GM19328 (cell line): ENCODE measurements at regions not wholly inside any gene's neighbourhood (a gene's known extent, or its start where the extent isn't known, plus 50 kb on each side); places are given as distances from the start of the nearest gene placed in this dataset.

Source experiments
- ATAC-seq: cut with Tn5 transposase; IDR thresholded peaks from one replicate; pipeline ENCODE4 v1.9.1; 2021; ENCODE audit warnings: mild to moderate bottlenecking, moderate library complexity; ENCODE audit not compliant: unreplicated experiment

DNA sequence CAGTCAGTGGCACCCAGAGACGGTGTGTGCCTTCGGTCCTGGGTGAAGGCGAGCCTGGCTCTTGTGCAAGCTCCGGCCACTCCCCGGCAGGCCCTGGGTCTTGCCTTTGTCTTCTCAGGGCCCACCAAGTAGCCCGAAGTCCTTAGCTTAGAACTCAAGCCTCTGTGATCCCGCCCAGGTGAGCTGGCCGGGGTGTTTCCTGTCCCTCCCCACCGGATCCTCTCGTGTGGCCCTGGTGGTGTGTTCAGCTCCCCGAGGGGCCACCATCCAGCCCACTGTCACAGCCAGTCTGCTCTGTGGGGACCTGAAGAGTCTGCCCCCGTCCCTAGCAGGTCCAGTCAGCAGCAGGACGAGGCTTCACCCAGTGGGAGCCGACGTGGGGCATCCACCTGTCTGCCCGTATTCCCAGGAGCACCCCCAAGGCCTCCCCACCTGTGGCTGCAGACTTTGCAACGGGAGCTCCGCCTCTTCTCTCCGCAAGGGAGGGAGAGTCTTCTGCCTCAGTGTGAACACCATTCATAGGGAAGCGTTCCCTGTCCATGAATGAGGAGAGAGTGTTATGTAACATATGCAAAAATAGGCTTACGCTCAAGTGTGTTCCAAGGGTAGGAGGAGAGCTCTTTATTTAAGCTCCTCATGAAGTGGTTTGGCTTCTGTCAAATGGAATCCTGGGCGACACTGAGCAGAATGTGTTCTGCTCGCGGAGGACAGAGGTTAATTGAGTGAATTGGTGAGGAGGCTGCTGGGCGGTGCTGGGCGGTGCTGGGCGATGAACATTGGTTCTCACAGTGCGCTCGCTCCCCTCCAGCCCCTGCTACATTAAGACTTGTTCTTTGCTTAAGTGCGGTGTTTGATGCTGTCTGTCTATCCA, 108.9 kb downstream of the CRYAA start:
- ATAC-seq, result no peak

DNA sequence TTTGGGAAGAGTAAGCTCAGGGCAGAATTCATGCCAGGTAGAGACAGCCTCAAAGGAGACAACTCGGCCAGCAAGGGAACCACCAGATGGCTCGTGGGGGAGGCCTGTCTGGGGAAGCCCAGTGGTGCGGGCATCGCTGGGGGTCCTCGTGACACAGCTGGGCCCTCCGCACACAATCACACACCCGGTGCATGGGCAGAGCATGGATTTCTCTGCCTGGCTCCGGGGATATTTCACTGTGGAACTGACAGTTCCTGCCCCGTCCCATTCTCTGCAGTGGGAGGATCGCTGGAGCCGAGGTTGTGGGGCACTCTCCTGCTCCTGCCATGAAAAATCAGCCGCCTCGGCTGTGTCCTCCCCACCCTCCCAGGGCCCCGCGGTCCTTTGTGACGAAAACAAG, 108.0 kb downstream of the CRYAA start:
- no peak for ATAC-seq

DNA sequence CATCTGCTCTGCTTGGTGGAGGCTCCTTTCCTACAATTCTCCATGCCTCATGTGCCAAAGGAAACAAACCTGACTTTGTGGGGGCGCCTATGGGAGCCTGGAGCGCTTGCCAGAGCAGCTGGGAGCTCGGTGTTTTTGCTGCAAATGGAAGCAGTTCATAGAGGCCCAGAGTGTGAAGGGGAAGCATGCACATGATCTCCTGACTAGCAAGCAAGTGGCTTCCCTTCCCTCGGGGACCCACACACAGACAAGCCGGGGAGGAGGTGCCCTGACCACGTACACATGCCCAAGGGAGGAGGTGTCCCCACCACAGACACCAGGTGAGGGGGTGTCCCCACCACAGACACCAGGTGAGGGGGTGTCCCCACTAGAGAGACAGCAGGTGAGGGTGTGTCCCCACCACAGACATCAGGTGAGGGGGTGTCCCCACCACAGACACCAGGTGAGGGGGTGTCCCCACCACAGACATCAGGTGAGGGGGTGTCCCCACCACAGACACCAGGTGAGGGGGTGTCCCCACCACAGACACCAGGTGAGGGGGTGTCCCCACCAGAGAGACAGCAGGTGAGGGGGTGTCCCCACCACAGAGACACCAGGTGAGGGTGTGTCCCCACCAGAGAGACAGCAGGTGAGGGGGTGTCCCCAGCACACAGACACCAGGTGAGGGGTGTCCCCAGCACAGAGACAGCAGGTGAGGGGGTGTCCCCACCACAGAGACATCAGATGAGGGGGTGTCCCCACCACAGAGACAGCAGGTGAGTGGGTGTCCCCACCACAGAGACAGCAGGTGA, 106.8 kb downstream of the CRYAA start:
- ATAC-seq, result no peak

DNA sequence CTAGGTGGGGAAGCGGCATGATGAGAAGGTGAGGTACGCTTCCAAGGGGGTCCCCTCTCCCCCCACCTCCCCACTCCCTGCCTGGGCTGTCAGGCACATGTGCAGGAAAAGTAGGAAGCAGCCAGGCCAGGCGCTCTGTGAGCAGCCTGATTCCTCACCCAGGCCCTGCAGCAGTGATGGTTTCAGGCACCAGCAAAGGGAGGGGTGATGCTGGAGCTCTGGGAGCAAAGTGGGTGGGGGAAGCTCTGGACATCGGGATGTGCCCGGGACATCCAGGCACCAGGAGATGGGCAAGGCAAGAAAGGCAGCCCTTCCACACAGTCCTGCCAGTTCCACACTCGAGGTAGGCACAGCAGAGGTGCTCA, 106.1 kb downstream of the CRYAA start:
- ATAC-seq, result no peak

DNA sequence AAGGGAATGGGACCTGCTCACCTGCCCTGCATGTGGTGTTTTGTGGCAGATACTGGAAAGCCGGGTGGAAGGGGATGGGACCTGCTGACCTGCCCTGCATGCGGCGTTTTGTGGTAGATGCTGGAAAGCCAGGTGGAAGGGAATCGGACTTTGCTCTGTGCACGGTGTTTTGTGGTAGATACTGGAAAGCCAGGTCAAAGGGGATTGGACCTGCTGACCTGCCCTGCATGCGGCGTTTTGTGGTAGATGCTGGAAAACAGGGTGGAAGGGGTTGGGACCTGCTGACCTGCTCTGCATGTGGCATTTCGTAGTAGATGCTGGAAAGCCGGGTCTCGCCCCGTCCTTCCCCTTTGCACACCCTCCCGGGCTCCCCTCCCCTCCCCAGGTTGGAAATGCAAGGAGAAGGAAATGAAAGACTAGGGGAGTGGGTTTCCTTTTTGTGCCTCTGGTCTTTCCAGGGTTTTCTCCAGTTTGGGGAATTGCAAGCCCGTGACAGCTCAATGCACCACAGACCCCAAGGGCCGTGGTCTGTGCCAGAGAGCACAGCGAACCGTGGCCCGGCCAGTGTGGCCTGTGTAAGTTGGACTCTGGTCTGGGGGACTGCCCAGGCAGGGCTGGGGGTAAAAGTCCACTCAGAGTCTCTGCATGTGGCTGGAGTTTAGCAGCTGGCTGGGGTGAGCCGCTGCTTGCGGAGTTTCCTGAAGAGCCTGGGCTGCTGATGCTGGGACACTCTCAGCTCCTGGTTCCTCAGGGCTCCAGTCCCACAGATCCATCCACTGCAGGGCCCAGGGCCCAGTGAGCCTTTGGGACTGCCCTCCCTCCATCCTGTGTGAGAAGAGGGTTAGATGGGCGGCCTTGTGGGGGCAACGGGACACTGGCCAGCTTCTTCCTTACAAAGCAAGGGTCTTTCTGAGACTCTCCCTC, 105.5 kb downstream of the CRYAA start:
- ATAC-seq, result no peak

DNA sequence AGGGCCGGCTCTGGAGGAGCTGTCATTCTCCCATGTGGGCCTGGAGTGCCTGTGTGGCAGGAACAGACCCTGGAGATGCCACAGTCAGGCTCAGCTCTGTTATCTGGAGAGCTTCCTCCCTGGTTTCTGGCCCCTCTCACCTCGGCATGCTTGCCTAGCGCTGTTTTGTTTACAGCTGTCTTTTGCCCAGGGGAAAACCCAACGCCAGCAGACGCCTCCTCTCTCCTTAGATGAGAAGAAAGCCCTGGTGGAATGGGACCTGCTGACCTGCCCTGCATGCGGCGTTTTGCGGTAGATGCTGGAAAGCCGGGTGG, 104.9 kb downstream of the CRYAA start:
- ATAC-seq, result no peak

DNA sequence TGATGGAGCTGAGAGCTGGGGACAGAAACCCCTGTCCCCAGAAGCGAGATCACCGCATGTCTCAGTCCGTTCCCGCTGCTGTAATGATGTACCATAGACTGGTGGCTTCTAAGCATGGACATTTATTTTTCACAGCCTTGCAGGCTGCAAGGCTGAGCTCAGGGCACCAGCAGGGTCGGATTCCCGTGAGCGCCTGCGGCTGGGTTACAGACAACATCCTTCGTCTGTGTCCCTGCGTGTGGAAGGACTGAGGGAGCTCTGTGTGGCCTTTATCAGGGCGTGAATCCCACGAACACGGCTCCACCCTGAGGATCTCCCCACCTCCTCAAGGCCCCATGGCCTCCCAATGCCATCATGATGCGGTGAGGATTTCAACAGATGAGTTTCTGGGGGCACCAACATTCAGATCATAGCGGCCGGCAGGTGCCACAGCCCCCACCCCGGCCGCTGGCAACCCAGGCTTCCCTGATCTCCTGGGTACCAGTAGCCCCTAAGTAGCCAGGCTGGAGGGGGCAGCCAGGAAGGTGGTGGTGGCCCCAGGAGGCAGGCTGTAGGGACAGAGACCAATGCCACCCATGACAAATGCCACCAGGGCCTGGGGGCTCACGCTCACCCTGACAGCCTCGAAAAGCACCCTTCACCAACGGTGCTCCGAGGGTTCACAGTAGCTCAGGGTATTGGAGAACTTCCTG, 104.4 kb downstream of the CRYAA start:
- no peak for ATAC-seq

DNA sequence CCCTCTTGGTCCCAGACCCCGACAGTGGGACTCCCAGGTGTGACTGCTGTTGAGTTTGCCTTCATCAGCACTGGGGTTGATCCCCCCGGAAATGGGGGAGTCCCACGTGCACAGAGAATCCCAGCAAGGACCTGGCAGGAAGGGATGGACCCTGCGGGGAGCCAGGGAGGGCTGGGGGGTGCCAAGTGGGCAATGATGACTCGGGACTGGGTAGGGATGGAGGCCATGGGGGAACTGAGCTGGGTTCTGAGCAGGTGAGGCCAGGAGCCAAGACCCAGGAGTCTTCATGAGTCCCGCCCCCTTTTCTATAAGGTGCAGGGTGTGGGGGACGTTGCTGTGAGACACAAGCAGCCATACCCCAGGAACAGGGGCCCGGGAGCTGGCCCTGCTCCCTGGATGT, 103.8 kb downstream of the CRYAA start:
- ATAC-seq, result no peak

DNA sequence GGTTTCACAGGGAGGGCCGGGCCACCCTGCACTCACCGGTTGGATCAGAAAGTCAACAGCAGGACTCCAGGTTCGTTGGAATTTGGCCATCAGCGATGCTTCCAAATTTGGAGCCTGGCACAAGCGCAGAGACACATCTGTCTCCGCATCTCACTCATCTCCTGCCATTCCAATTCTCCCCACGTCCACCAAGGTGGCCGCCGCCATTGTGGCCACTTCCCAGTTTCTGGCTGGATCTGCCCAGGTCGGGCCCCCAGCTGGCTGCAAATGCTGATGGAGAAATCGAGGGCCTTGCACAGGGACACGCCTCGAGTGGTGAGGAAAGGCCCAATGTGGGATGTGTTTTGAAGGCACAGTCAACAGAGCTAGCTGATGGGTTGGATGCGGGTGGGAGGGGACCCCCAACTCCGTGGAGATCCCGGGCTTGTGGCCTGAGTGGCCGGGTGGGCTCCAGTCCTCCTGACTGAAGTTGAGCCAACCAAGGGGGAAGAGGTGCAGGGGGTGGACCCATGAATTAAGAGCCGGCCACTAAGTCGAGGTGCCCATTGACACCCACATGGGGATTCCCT, 102.7 kb downstream of the CRYAA start:
- ATAC-seq, result no peak

DNA sequence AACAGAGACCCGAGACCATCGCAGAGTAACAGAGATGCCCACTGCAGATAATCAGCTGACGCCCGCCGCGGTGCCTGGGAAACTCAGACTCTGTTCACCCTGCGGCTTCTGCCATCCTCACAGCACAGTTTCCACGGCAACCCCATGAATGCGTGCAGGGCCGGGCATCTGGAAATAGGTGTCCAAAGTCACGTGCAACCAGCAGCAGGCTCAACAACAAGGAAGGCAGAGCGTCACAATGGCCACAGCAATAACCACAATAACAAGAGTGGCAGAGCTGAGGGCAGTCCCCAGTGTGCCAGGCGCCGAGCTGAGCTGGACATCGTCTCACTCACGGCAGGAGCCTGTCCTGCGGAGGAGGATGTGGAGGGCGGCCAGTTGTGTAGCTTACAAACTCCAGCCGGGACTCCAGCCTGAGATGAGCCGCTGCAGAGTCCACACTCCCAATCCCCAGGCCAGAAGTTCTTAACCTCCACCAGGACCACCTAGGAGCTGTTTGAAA, 102.0 kb downstream of the CRYAA start:
- no peak for ATAC-seq

DNA sequence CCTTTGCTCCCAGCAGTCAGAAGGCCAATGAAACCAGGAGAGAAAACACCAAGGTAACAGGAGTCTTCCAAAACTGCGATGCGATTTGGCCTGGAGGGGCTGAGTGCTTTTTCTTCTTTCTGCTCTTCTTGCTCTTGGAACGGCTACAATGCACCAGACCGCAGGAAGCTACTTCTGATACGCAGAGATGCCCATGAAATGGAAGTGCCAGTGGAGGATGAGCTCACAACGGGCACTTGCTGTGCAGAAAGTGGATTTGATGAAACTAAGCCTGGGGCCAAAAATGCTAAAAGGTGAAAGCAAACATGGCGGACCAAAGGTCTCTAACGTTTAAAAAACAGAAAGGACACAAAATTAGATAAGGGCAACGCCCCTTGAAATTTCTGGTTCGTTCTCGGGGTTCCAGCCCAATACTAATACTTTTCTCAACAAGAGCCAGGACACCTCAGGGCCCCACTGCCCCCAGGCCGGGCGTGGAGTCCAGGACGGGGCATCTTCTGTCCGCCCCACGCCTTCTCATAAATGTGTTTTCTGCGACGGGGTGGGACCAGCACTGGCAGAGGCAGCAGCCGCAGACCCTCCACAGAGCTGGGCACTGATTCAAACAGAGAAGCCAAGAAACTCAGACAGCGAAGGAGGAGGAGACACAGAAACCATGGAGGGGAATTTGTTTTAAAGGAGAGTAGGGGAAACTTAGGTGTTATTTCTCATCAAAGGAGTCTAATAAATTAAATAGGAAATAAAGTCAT, 101.3 kb downstream of the CRYAA start:
- ATAC-seq, result no peak

DNA sequence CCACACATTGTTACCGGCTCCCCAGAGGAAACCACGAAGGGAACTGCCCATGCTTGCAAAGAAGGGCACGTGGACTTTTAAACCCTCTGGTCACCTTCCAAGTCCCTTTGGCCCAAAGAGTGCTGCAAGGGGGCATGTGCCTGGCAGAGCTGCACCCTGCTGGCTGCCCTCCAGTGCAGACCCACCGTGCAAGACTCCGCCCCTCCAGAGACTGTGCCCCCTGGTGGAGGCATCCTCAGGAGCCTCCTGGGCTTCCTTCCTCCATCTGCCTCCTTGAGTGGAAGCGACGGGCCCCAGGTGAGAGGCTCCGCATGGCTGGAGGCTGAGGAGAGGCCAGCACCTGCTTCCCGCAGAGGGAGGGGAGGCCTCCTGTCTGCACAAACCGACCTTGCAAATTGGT, 100.6 kb downstream of the CRYAA start:
- no peak for ATAC-seq

DNA sequence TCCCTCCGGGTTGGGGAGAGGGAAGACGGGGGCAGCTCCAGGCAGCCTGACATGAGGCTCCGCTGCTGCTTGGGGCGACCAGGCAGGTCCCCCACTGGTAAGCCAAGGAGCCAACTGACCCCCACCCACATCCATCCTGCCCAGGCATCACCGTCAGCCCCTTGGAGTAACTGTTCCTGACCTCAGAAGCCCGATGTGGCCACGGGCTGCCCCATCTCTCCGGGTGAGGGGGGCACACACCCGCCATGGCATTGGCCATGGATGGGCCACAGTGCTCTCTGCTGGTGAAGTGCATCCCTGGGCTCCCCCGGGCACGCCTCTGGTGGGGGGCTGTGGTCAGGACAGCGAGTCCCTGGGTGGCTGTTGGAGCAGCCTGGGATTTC, 100.0 kb downstream of the CRYAA start:
- ATAC-seq, result no peak

DNA sequence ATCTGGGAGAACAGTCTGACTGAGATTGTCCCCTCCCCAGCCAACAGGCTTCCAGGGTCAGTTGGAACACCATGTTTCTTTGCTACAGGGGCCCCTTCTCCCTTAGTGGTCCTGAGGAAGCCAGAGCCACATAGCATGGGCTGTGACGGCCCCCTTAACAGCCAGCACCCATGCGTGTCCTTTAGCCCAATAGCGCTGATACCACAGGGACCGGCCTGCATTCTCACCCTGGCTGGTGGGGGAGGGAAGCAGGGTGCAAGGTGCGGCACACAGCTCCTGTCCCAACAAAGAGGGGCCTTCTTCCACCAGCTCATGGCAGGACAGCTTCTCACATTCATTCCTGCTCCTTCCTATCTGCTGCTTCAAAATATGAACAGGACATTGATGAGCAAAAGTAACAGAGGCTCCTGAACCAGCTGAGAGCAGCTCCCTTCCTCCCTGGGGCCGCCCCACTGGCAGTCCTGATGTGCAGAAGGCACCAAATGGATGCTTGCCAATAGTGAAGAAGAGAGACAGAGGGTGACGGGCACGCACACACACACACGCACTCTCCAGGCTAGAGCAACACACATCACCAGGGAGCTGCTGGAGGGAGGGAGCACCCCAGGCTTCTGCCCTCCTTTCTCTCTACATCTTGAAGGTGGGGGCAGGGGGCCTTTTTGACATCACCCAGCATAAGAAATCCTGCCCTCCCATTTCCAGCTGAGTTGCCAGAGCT, 99.4 kb downstream of the CRYAA start:
- no peak for ATAC-seq

DNA sequence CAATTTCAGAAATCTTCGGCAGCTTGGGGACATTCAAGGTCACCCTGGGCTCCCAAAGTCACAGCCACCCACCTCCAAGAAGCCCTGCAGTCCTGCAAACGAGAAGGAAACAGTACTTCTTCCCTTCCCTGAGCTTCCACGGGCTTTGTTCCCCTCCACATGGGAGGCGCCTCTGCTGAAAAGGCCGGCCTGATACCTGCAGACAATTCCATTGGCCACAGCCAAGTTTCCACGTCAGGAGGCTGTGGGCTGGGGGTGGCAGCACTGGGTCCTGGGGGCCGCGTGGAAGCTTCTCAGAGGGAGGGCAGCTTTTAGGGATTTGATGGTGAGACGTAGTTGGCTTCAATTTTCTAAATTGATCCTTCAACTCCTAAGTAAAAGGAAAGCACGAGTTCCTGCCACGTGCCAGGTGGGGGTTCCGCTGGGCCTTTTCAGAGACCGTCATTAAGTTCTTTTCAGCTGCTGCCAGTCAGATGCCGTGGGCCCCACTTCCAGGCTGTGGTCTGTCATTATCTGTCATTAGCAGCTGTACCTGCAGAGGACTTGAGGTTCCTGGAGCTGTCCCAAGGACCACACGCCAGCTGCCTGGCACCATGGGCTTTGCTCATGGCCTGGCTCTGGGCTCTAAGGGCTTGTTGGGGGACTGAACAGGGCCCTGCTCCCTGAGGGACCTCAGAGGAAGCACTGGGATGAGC, 98.7 kb downstream of the CRYAA start:
- ATAC-seq, result no peak

DNA sequence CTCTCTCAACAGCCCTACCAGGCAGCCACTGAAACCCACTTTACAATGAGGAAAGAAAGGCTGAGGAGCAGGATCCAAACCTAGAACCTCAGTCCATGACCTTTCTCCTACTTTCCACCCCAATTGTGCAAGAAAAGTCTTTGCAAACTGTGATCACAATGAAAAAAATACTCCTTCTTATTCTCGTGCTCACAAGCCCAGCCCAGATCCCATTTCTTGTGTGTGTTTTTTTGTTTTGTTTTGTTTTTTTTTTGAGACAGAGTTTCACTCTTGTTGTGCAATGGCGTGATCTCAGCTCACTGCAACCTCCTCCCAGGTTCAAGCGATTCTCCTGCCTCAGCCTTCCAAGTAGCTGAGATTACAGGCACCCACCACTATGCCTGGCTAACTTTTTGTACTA, 97.7 kb downstream of the CRYAA start:
- ATAC-seq, result no peak

DNA sequence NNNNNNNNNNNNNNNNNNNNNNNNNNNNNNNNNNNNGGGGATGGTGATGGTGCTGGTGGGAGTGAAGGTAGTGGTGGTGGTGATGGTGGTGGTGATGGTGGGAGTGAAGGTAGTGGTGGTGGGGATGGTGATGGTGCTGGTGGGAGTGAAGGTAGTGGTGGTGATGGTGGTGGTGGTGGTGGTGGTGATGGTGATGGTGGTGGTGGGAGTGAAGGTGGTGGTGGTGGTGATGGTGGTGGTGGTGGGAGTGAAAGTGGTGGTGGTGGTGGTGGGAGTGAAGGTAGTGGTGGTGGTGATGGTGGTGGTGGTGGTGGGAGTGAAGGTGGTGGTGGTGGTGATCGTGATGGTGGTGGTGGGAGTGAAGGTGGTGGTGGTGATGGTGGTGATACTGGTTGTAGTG, 93.6 kb downstream of the CRYAA start:
- no peak for ATAC-seq
